ENCODE measurements at regions not wholly inside any gene's neighbourhood (a gene's known extent, or its start where the extent isn't known, plus 50 kb on each side); places are given as distances from the start of the nearest gene placed in this dataset.
"Not testable (repeated sequence)": the region's sequence is repeated elsewhere in the genome, so short reads cannot be mapped to it uniquely, and the experiment has no call there.

DNA sequence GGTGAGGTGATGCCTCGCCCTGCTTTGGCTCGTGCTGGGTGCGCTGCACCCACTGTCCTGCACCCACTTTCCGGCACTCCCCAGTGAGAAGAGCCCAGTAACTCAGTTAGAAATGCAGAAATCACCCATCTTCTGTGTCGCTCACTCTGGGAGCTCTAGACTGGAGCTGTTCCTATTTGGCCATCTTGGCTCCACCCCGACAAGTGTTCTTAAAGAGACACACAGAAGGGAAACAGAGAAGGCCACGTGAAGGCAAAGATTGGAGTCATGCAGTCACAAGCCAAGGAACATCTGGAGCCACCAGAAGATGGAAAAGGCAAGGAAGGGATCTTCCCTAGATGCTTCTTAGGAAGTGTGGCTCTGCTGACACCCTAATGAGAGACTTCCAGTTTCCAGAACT, 170.6 kb upstream of the C1GALT1 start:
- H3K9me3 ChIP-seq; H3K27ac ChIP-seq; H3K4me3 ChIP-seq (ENCODE audit: low read depth in 1 of 2, low read length in 1 of 2); H3K4me1 ChIP-seq (ENCODE audit: control insufficient read depth in 1 of 2, insufficient read depth in 1 of 2, low read depth in 1 of 2, low read length in 1 of 2); H3K27me3 ChIP-seq; H3K36me3 ChIP-seq: not testable (repeated sequence)

DNA sequence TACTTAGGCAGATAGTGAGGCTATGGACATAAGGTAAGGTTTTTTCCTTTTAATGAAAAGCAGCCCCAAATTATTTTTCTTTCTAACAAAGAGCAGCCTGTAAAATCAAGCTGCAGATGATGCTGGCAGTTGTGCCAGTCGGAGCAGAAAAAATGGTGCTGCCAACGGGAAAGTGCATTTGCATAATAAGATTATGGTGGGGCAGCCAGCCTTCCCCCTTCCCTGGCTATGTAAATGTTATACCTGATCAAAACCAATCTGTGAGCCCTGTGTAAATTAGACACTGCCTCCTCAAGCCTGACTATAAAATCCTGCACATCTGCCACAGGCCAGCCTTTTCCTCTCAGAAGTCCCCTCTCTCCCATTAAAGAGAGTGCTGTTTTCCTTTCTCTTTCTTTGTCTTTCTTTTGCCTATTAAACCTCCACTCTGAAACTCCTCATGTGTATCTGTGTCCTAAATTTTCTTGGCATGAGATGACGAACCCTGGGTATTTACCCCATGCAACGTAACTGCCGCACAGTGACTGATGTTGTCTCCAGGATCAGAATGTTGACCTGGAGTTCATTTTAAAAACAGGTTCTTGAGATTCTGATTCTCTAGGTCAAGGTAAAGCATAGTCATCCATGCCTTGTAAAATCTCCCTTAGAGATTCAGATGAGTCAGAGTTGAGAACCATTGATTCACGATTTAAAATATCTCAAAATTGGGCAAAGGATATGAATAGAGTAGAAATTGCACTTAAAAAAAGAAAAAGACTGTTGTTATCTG, 167.3 kb upstream of the C1GALT1 start:
- Histone ChIP-seq H3K27me3 (no peaks in the 10 kb centered on the region), H3K4me1 (ENCODE audit: control insufficient read depth in 1 of 2, insufficient read depth in 1 of 2, low read depth in 1 of 2, low read length in 1 of 2) (no peaks in the 10 kb centered on the region), H3K27ac (no peak overlapping the region), H3K36me3 (no peaks in the 10 kb centered on the region), H3K4me3 (ENCODE audit: low read depth in 1 of 2, low read length in 1 of 2) (no peak overlapping the region), H3K9me3 (no peaks in the 10 kb centered on the region)
- TF ChIP-seq, protein P1, sequence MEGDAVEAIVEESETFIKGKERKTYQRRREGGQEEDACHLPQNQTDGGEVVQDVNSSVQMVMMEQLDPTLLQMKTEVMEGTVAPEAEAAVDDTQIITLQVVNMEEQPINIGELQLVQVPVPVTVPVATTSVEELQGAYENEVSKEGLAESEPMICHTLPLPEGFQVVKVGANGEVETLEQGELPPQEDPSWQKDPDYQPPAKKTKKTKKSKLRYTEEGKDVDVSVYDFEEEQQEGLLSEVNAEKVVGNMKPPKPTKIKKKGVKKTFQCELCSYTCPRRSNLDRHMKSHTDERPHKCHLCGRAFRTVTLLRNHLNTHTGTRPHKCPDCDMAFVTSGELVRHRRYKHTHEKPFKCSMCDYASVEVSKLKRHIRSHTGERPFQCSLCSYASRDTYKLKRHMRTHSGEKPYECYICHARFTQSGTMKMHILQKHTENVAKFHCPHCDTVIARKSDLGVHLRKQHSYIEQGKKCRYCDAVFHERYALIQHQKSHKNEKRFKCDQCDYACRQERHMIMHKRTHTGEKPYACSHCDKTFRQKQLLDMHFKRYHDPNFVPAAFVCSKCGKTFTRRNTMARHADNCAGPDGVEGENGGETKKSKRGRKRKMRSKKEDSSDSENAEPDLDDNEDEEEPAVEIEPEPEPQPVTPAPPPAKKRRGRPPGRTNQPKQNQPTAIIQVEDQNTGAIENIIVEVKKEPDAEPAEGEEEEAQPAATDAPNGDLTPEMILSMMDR (IDR thresholded peaks at IDR 0.05) = no peak

DNA sequence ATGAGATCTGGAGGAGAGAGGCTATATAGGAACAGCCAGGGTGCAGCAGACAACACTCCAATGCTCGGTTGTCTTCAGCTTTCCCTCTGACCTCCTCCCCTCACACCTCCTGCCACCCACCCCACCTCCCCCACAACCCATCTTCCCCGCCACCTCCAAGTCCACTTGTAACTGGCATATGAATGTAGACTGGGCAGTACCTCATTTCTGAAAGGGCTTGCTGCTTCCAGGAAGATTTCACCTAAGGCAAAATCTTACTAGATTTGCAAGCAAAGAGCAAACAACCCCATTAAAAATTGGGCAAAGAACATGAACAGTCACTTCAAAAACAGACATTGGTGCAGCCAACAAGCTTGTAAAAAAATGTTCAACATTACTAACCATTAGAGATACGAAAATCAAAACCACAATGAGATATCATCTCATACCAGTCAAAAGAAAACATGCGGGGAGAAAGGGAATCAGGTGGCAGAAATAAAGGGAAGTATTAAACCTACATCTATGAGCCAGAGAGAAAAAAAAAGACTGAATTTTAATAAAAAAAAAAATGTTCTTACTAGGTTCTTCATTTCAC, 164.6 kb upstream of the C1GALT1 start:
- H3K4me1 ChIP-seq (ENCODE audit: control insufficient read depth in 1 of 2, insufficient read depth in 1 of 2, low read depth in 1 of 2, low read length in 1 of 2) = no peaks in the 10 kb centered on the region
- H3K36me3 ChIP-seq = no peaks in the 10 kb centered on the region
- TF ChIP-seq, protein P1 (IDR thresholded peaks at IDR 0.05) = no peak
- H3K27ac ChIP-seq = no peak overlapping the region
- no peak overlapping the region for H3K4me3 ChIP-seq (ENCODE audit: low read depth in 1 of 2, low read length in 1 of 2)
- no peaks in the 10 kb centered on the region for H3K27me3 ChIP-seq
- H3K9me3 ChIP-seq = no peaks in the 10 kb centered on the region

DNA sequence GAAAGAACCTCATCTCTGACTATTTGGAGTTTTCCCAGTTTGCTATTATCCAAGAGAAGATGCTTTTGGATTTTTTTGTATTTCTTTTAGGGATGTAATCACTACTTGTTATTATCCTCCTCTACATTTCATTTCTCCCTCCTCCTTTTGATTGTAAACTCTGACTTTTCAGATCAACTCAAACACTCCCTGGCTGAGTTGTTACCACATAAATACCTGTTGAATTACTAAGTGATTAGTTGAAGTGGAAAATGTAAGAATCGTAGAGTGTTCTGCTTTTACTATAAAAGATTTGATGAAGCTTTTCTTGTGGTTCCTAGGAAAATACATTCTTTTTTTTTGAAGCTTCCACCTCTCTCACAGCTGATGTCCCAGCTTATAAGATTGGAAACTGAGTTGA, 164.1 kb upstream of the C1GALT1 start:
- Histone ChIP-seq H3K4me1 (ENCODE audit: control insufficient read depth in 1 of 2, insufficient read depth in 1 of 2, low read depth in 1 of 2, low read length in 1 of 2) (no peaks in the 10 kb centered on the region), H3K36me3 (no peaks in the 10 kb centered on the region), H3K9me3 (no peaks in the 10 kb centered on the region), H3K27ac (no peak overlapping the region), H3K27me3 (no peaks in the 10 kb centered on the region), H3K4me3 (ENCODE audit: low read depth in 1 of 2, low read length in 1 of 2) (no peak overlapping the region)
- TF ChIP-seq, protein P1 (IDR thresholded peaks at IDR 0.05) = no peak

DNA sequence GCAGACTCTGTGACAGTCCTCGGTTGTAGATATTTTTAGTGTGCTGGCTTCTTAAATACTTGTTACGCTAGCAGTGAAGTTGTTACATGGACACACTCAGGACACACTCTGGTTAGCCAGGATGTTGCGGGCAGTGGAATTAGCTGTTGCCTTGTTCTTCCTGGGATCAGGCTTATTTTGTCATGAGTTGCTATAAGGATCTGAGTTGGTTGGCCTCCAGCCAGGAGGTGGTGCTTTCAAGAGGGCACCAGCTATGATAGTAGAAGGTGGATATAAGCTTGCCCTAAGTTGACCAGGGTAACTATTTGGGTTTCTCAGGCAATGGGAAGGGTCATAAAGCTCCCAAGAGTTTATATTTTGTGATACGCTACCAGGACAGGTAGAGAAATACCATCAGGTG, 150.1 kb upstream of the C1GALT1 start:
- Histone ChIP-seq H3K4me3 (ENCODE audit: low read depth in 1 of 2, low read length in 1 of 2) (no peak overlapping the region), H3K27me3 (no peaks in the 10 kb centered on the region), H3K27ac (no peak overlapping the region), H3K9me3 (no peaks in the 10 kb centered on the region), H3K36me3 (no peaks in the 10 kb centered on the region), H3K4me1 (ENCODE audit: control insufficient read depth in 1 of 2, insufficient read depth in 1 of 2, low read depth in 1 of 2, low read length in 1 of 2) (no peaks in the 10 kb centered on the region)
- TF ChIP-seq, protein P1 (IDR thresholded peaks at IDR 0.05) = no peak

DNA sequence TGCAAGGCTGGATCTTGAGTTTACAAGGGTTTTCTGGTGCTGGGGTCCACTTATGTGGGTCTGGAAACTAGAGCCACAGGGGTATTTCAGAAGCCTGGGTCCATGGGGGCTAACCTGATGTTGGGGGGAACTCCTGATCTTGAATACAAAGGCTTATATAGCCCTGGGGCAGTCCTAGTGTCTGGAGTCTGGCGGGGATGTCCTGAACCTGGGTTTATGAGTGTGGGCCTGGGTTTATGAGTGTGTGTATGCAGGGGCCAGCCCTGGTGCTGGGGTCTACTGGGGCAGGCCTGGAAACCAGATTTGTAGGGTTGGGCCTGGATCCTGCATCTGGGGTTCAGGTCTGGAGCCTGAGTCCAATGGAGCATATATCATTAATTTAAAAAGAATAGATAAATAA, 146.5 kb upstream of the C1GALT1 start:
- Histone ChIP-seq H3K27me3 (no peaks in the 10 kb centered on the region), H3K9me3 (no peaks in the 10 kb centered on the region)

DNA sequence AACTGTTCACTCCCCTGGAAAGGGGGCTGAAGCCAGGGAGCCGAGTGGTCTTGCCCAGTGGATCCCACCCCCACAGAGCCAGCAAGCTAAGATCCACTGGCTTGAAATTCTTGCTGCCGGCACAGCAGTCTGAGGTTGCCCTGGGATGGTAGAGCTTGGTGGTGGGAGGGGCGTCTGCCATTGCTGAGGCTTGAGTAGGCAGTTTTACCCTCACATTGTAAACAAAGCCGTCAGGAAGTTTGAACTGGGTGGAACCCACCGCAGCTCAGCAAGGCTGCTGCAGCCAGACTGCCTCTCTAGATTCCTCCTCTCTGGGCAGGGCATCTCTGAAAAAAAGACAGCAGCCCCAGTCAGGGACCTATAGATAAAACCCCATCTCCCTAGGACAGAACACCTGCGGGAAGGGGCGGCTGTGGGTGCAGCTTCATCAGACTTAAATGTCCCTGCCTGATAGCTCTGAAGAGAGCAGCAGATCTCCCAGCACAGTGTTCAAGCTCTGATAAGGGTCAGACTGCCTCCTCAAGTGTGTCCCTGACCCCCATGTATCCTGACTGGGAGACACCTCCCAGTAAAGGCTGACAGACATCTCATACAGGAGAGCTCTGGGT, 140.0 kb upstream of the C1GALT1 start:
- not testable (repeated sequence) for H3K9me3 ChIP-seq; H3K27ac ChIP-seq; H3K27me3 ChIP-seq; H3K36me3 ChIP-seq; H3K4me3 ChIP-seq (ENCODE audit: low read depth in 1 of 2, low read length in 1 of 2); H3K4me1 ChIP-seq (ENCODE audit: control insufficient read depth in 1 of 2, insufficient read depth in 1 of 2, low read depth in 1 of 2, low read length in 1 of 2)

More for the DNA sequence above, 146.5 kb upstream of the C1GALT1 start:
- no peak overlapping the region for H3K27ac ChIP-seq
- no peaks in the 10 kb centered on the region for H3K4me1 ChIP-seq (ENCODE audit: control insufficient read depth in 1 of 2, insufficient read depth in 1 of 2, low read depth in 1 of 2, low read length in 1 of 2)
- H3K36me3 ChIP-seq = no peaks in the 10 kb centered on the region
- no peak overlapping the region for H3K4me3 ChIP-seq (ENCODE audit: low read depth in 1 of 2, low read length in 1 of 2)
- TF ChIP-seq, protein P1 (IDR thresholded peaks at IDR 0.05) = no peak

Measured in neutrophil (primary cell).